ENCODE measurements at regions not wholly inside any gene's neighbourhood (a gene's known extent, or its start where the extent isn't known, plus 50 kb on each side); places are given as distances from the start of the nearest gene placed in this dataset.

- Histone ChIP-seq H4K20me1 (ENCODE audit: insufficient read depth) (no peaks in the 10 kb centered on the region), H3K36me3 (ENCODE audit: insufficient read depth) (no peaks in the 10 kb centered on the region), H3K27me3 (ENCODE audit: insufficient read depth, low read depth) (no peaks in the 10 kb centered on the region), H3K4me3 (IDR thresholded peaks at IDR 0.05; ENCODE audit: insufficient read depth, low read depth, low read length) (no peak overlapping the region), H3K4me2 (no peak overlapping the region), H2AFZ (ENCODE audit: low read depth) (no peak overlapping the region), H3K27ac (no peak overlapping the region), H3K79me2 (ENCODE audit: insufficient read depth, low read depth) (no peaks in the 10 kb centered on the region), H3K9ac (no peak overlapping the region), H3K4me1 (ENCODE audit: low read depth, poor library complexity, severe bottlenecking) (no peaks in the 10 kb centered on the region)
- TF ChIP-seq CTCF (conservative IDR thresholded peaks at IDR 0.05; ENCODE audit: low read depth, low read length) = no peak
Observed at GRCh38 chr9:108702681-108703080, 153.1 kb downstream of the ACTL7B start.

DNA sequence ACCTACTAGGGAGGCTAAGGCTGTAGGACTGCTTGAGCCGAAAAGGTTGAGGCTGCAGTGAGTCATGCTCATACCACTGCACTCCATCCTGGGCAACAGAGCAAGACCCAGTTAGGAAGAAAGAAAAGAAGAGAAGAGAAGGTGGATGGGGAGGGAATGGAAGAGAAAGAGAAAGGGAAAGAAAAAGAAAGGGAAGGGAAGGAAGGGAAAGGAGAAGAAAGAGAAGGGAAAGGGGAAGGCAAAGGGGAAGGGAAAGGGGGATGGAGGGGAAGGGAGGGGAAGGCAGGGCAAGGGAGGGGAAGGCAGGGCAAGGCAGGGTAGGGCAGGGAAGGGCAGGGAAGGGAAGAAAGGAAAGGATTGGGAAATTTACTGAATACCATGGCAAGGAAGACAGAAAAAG is 157.0 kb downstream of the ACTL7B start:
- Histone ChIP-seq H4K20me1 (ENCODE audit: insufficient read depth) (no peaks in the 10 kb centered on the region), H3K4me1 (ENCODE audit: low read depth, poor library complexity, severe bottlenecking) (no peaks in the 10 kb centered on the region), H2AFZ (ENCODE audit: low read depth) (no peak overlapping the region), H3K36me3 (ENCODE audit: insufficient read depth) (no peaks in the 10 kb centered on the region), H3K4me2 (no peak overlapping the region), H3K9ac (no peak overlapping the region), H3K27me3 (ENCODE audit: insufficient read depth, low read depth) (no peaks in the 10 kb centered on the region), H3K27ac (no peak overlapping the region), H3K79me2 (ENCODE audit: insufficient read depth, low read depth) (no peaks in the 10 kb centered on the region), H3K4me3 (IDR thresholded peaks at IDR 0.05; ENCODE audit: insufficient read depth, low read depth, low read length) (no peak overlapping the region)
- no peak for TF ChIP-seq CTCF (conservative IDR thresholded peaks at IDR 0.05; ENCODE audit: low read depth, low read length)

DNA sequence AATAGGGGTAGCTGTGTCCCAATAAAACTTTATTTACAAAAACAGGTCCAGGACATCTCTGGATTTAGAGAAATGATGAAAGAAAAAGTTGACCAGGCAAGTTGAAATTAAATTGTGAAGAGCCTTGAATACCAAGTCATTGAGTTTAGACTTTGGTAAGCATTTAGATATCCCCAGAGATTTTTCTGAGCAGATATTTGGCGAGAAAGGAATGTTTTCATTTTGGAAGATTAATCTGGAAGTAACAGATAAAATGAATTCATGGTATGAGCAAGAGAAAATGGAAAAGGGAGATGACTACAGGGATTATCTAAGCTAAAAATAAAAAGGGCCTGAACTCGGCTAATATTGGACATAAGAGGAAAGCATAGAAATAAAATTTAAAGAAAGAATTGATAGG is 157.6 kb downstream of the ACTL7B start:
- no peak overlapping the region for H3K27ac ChIP-seq
- H3K4me1 ChIP-seq (ENCODE audit: low read depth, poor library complexity, severe bottlenecking) = no peaks in the 10 kb centered on the region
- no peak overlapping the region for H3K4me3 ChIP-seq (IDR thresholded peaks at IDR 0.05; ENCODE audit: insufficient read depth, low read depth, low read length)
- no peak overlapping the region for H2AFZ ChIP-seq (ENCODE audit: low read depth)
- H3K36me3 ChIP-seq (ENCODE audit: insufficient read depth) = no peaks in the 10 kb centered on the region
- no peak overlapping the region for H3K9ac ChIP-seq
- H4K20me1 ChIP-seq (ENCODE audit: insufficient read depth) = no peaks in the 10 kb centered on the region
- H3K4me2 ChIP-seq = no peak overlapping the region
- H3K79me2 ChIP-seq (ENCODE audit: insufficient read depth, low read depth) = no peaks in the 10 kb centered on the region
- no peaks in the 10 kb centered on the region for H3K27me3 ChIP-seq (ENCODE audit: insufficient read depth, low read depth)
- TF ChIP-seq CTCF (conservative IDR thresholded peaks at IDR 0.05; ENCODE audit: low read depth, low read length) = no peak

GRCh38 chr9:108696156-108696555 is 159.6 kb downstream of the ACTL7B start:
- Histone ChIP-seq H3K4me3 (IDR thresholded peaks at IDR 0.05; ENCODE audit: insufficient read depth, low read depth, low read length) (no peak overlapping the region), H3K27ac (no peak overlapping the region), H3K4me2 (no peak overlapping the region), H4K20me1 (ENCODE audit: insufficient read depth) (no peaks in the 10 kb centered on the region), H3K4me1 (ENCODE audit: low read depth, poor library complexity, severe bottlenecking) (no peaks in the 10 kb centered on the region), H3K79me2 (ENCODE audit: insufficient read depth, low read depth) (no peaks in the 10 kb centered on the region), H3K27me3 (ENCODE audit: insufficient read depth, low read depth) (no peaks in the 10 kb centered on the region), H2AFZ (ENCODE audit: low read depth) (no peak overlapping the region), H3K36me3 (ENCODE audit: insufficient read depth) (no peaks in the 10 kb centered on the region), H3K9ac (no peak overlapping the region)
- TF ChIP-seq CTCF (conservative IDR thresholded peaks at IDR 0.05; ENCODE audit: low read depth, low read length) = no peak

GRCh38 chr9:108694170-108694569 is 161.6 kb downstream of the ACTL7B start:
- no peaks in the 10 kb centered on the region for H4K20me1 ChIP-seq (ENCODE audit: insufficient read depth)
- no peak for TF ChIP-seq CTCF (conservative IDR thresholded peaks at IDR 0.05; ENCODE audit: low read depth, low read length)
- no peak overlapping the region for H2AFZ ChIP-seq (ENCODE audit: low read depth)
- no peaks in the 10 kb centered on the region for H3K79me2 ChIP-seq (ENCODE audit: insufficient read depth, low read depth)
- H3K36me3 ChIP-seq (ENCODE audit: insufficient read depth) = no peaks in the 10 kb centered on the region
- no peak overlapping the region for H3K9ac ChIP-seq
- H3K4me1 ChIP-seq (ENCODE audit: low read depth, poor library complexity, severe bottlenecking) = no peaks in the 10 kb centered on the region
- no peak overlapping the region for H3K4me3 ChIP-seq (IDR thresholded peaks at IDR 0.05; ENCODE audit: insufficient read depth, low read depth, low read length)
- H3K4me2 ChIP-seq = no peak overlapping the region
- H3K27me3 ChIP-seq (ENCODE audit: insufficient read depth, low read depth) = no peaks in the 10 kb centered on the region
- H3K27ac ChIP-seq = no peak overlapping the region

Measured in KMS-11 (cell line).